ENCODE measurements at regions not wholly inside any gene's neighbourhood (a gene's known extent, or its start where the extent isn't known, plus 50 kb on each side); places are given as distances from the start of the nearest gene placed in this dataset.

DNA sequence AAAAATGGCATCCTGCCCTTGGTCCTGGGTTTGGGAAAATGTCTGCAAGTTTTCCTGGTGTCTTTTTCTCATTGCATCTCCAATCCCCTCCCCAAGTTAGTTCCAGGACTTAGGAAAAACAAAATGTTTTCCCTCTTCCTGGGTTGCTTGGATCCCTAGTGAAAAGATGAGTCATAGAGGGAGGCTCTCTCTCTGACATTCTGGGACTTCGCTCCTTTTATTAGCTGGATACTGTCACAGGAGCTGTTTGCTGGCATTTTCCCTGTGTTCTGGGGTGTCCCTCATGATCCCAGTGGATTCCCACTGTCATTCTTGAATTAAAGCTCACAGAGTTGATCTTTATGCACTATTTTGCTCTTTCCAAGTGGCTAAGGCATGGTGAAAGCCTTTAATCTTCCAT is 316.4 kb upstream of the MBL2 start:
- Histone ChIP-seq H3K4me3 (no peak overlapping the region), H3K27ac (no peak overlapping the region)
- DNase-seq (ENCODE audit: low spot score): no peak
- TF ChIP-seq, protein P1, sequence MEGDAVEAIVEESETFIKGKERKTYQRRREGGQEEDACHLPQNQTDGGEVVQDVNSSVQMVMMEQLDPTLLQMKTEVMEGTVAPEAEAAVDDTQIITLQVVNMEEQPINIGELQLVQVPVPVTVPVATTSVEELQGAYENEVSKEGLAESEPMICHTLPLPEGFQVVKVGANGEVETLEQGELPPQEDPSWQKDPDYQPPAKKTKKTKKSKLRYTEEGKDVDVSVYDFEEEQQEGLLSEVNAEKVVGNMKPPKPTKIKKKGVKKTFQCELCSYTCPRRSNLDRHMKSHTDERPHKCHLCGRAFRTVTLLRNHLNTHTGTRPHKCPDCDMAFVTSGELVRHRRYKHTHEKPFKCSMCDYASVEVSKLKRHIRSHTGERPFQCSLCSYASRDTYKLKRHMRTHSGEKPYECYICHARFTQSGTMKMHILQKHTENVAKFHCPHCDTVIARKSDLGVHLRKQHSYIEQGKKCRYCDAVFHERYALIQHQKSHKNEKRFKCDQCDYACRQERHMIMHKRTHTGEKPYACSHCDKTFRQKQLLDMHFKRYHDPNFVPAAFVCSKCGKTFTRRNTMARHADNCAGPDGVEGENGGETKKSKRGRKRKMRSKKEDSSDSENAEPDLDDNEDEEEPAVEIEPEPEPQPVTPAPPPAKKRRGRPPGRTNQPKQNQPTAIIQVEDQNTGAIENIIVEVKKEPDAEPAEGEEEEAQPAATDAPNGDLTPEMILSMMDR (IDR thresholded peaks at IDR 0.05): no peak

DNA sequence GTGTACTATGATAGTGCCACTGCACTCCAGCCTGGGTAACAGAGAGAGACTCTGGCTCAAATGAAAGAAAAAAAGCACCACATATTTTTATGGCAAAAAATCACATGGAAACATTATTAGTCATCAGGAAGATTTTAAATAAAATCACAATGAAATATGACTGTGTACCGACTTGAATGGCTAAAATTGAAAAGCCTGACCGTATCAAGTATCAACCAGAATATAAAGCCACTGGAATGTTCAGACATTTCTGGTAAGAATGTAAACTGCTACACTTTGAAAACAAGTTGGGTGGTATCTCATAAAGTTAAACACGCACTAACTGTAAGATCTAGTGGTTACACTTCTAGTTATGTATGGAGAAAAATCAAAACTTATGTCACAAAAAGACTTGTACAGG is 306.7 kb upstream of the MBL2 start:
- TF ChIP-seq, protein P1 (IDR thresholded peaks at IDR 0.05): no peak
- DNase-seq (ENCODE audit: low spot score): no peak
- Histone ChIP-seq H3K27ac (no peak overlapping the region), H3K4me3 (no peak overlapping the region)

DNA sequence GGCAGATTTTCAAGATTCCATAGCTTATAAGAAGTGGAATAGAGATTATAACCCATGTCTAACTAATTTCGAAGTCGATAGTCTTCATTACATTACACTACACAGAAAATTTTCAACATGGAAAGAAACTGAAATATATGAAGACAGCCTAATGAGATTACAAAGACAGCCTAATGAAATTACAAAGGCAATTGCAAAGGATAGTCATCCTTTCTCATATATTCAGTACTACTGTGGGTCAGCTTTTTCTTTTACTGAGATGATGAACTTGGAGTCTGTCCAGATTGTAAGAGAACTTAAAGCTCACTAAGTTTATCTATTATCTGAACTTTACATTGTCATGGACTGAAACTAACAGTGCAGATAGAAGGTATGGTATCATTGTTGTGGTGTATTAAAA is 304.4 kb upstream of the MBL2 start:
- TF ChIP-seq, protein P1 (IDR thresholded peaks at IDR 0.05): no peak
- Histone ChIP-seq H3K4me3 (no peak overlapping the region), H3K27ac (no peak overlapping the region)
- no peak for DNase-seq (ENCODE audit: low spot score)

DNA sequence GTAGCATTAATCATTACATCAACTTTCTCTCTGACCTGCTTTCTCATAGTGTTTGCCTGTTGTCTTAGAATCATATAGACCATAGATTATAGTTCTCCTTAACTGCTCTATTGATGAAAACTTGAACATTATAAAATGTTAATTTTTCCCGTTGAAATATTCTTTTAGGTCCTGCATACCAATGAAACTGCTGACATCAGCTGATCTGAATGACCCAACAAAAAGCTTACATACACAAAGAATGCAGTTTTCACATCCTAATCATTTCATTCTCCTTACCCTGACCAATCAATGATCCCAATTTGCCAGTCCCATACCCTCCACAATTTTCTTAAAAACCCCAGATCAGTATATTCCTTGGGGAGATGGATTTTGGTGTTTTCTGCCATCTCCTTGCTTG is 302.9 kb upstream of the MBL2 start:
- Histone ChIP-seq H3K27ac (no peak overlapping the region), H3K4me3 (no peak overlapping the region)
- no peak for DNase-seq (ENCODE audit: low spot score)
- TF ChIP-seq, protein P1 (IDR thresholded peaks at IDR 0.05): no peak

DNA sequence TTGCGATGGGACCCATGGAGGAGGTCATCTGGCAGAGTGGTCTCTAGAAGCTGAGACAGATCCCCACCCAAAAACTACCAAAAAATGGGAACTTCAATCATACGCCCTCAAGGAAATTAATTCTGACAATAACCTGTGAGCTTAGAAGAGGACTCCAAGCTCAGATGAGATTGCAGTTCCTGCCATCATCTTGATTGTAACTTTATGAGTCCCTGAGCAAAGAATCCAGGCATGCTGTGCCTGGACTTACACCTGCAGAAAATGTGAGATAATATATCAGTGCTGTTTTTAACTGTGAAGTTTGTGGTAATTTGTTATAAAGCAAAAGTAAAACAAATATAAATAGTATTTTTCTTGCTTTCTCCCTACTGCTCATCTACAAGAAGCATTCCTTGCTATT is 299.6 kb upstream of the MBL2 start:
- Histone ChIP-seq H3K4me3 (no peak overlapping the region), H3K27ac (no peak overlapping the region)
- DNase-seq (ENCODE audit: low spot score): no peak
- TF ChIP-seq, protein P1 (IDR thresholded peaks at IDR 0.05): no peak

DNA sequence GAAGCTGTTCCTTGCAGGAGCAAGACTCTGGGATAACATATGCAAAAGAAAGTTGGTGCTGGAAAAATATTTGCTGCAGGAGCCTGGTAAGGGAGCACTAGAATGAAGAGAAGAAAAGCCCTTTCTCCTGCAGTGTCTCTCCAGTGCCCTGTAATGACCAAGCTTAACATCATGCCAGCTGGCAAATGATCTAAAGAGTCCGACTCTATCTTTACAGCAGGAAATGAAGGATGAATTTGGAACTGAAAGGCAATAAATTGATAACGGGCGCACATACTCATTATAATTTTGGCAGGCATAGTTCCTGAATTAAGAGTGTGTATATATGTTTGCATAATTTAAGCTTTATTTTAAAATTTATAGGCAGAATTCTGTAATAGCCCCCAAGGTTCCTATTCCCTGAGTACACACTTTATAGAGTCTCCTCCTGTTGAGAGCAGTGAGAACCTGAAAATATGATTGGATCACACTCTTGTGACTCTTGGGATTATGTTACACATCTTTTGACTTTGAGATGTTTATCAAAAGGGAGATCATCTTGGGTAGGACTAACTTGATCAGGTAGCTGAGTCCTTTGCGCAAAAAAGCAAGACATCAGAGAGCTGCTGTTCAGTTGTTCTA is 299.0 kb upstream of the MBL2 start:
- H3K4me3 ChIP-seq: no peak overlapping the region
- H3K27ac ChIP-seq: no peak overlapping the region
- TF ChIP-seq, protein P1 (IDR thresholded peaks at IDR 0.05): no peak
- DNase-seq (ENCODE audit: low spot score): no peak

DNA sequence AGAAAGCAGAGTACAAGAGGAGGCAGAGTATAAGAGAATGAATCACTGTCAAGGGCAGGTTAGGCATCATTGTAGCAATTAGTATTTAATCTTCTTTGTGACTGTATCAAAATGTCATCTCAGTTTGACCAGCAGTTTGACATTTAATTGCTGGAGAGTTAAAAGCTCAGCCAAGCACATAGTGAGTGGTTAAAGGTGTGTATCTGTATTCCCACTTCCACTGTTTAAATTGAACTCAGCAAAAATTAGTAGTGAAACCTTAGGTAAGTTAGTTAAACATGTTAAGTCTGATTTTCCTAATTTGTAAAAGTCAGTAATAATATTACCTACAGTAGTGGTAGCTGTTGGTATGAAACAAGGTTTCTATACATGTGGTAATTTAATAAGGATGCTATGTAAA is 296.4 kb upstream of the MBL2 start:
- TF ChIP-seq, protein P1 (IDR thresholded peaks at IDR 0.05): no peak
- Histone ChIP-seq H3K4me3 (no peak overlapping the region), H3K27ac (no peak overlapping the region)
- no peak for DNase-seq (ENCODE audit: low spot score)

Data from coronary artery (tissue), 2 donors.